Neural cell (in vitro differentiated cells): ENCODE measurements at regions not wholly inside any gene's neighbourhood (a gene's known extent, or its start where the extent isn't known, plus 50 kb on each side); places are given as distances from the start of the nearest gene placed in this dataset.

Source experiments
- EP300 ChIP-seq: fragments of 450-650 bp; conservative IDR thresholded peaks from 2 replicates; pipeline ENCODE4 v1.6.1; 2014; ENCODE audit warnings: antibody characterized with exemption, mild to moderate bottlenecking, moderate library complexity; ENCODE audit not compliant: poor library complexity, severe bottlenecking
- EZH2 ChIP-seq: fragments of 200-600, 300-800 bp; shearing (Covaris generic), sonication (generic); IDR thresholded peaks from 2 replicates; pipeline ENCODE4 v1.6.1; 2014; ENCODE audit warnings: antibody characterized with exemption, low read length, borderline replicate concordance, mild to moderate bottlenecking; ENCODE audit not compliant: insufficient read depth, poor library complexity, severe bottlenecking
- MXI1 ChIP-seq: fragments of 450-650 bp; conservative IDR thresholded peaks from 2 replicates; pipeline ENCODE4 v1.6.1; 2014; ENCODE audit warnings: antibody characterized with exemption, mild to moderate bottlenecking; ENCODE audit not compliant: poor library complexity, severe bottlenecking
- POLR2AphosphoS5 ChIP-seq: IDR thresholded peaks from 2 replicates; pipeline ENCODE4 v1.6.1; 2012
- RAD21 ChIP-seq: fragments of 450-650 bp; conservative IDR thresholded peaks from 2 replicates; pipeline ENCODE4 v1.6.1; 2014; ENCODE audit warnings: antibody characterized with exemption, mild to moderate bottlenecking, moderate library complexity
- TAF1 ChIP-seq: IDR thresholded peaks from 2 replicates; pipeline ENCODE4 v1.6.1; 2012; ENCODE audit warnings: low read depth
- TF ChIP-seq, protein P1 (sequence below): fragments of 450-650 bp; IDR thresholded peaks from 2 replicates; pipeline ENCODE4 v1.5.1; 2014; ENCODE audit warnings: antibody characterized with exemption, mild to moderate bottlenecking, moderate library complexity; ENCODE audit not compliant: poor library complexity, severe bottlenecking
- TF ChIP-seq, protein P2 (sequence below): IDR thresholded peaks from 2 replicates; pipeline ENCODE4 v1.6.1; 2012; ENCODE audit warnings: borderline replicate concordance

DNA sequence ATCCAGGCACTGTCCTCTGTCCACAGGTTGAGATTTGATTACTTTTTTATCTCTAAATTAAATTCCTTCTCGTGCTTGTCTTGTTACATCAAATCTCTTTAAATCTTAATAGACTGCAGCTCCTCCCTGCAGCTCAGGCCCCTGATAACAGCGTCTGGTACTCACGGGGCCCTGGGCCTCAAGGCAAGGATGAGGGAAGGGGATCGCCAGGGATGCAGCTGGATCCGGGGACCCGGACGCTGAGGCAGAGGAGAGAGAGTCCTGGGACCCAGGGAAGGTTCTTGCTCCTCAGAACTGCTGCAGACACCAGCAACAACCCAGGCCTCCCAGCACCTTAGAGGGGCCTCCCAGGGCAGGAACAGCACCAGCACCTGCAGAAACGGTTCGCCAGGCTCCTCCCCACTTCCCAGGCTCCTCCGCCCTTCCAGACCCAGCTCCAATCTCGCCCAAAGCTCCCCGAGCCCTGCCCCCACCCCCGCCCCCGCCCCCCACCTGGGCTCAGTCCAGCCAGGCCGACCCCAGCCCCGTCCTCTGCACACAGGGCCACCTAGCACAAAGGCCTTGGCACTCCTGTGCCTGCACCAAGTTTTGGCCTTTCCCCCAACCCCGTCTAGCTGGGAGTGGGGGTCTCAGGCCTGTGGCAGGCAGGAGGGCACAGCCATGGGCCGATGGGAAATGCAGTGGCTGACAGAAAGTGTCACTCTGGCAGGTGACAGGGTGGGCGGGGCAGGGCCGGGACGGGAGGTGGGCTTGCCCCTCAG, 60.3 kb upstream of the GALNT9 start:
- TF ChIP-seq, protein P1, sequence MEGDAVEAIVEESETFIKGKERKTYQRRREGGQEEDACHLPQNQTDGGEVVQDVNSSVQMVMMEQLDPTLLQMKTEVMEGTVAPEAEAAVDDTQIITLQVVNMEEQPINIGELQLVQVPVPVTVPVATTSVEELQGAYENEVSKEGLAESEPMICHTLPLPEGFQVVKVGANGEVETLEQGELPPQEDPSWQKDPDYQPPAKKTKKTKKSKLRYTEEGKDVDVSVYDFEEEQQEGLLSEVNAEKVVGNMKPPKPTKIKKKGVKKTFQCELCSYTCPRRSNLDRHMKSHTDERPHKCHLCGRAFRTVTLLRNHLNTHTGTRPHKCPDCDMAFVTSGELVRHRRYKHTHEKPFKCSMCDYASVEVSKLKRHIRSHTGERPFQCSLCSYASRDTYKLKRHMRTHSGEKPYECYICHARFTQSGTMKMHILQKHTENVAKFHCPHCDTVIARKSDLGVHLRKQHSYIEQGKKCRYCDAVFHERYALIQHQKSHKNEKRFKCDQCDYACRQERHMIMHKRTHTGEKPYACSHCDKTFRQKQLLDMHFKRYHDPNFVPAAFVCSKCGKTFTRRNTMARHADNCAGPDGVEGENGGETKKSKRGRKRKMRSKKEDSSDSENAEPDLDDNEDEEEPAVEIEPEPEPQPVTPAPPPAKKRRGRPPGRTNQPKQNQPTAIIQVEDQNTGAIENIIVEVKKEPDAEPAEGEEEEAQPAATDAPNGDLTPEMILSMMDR, result no peak
- TF ChIP-seq POLR2AphosphoS5 (no peak), EZH2 (no peak), RAD21 (no peak), TAF1 (no peak), MXI1 (no peak), EP300 (no peak)
- TF ChIP-seq, protein P2, sequence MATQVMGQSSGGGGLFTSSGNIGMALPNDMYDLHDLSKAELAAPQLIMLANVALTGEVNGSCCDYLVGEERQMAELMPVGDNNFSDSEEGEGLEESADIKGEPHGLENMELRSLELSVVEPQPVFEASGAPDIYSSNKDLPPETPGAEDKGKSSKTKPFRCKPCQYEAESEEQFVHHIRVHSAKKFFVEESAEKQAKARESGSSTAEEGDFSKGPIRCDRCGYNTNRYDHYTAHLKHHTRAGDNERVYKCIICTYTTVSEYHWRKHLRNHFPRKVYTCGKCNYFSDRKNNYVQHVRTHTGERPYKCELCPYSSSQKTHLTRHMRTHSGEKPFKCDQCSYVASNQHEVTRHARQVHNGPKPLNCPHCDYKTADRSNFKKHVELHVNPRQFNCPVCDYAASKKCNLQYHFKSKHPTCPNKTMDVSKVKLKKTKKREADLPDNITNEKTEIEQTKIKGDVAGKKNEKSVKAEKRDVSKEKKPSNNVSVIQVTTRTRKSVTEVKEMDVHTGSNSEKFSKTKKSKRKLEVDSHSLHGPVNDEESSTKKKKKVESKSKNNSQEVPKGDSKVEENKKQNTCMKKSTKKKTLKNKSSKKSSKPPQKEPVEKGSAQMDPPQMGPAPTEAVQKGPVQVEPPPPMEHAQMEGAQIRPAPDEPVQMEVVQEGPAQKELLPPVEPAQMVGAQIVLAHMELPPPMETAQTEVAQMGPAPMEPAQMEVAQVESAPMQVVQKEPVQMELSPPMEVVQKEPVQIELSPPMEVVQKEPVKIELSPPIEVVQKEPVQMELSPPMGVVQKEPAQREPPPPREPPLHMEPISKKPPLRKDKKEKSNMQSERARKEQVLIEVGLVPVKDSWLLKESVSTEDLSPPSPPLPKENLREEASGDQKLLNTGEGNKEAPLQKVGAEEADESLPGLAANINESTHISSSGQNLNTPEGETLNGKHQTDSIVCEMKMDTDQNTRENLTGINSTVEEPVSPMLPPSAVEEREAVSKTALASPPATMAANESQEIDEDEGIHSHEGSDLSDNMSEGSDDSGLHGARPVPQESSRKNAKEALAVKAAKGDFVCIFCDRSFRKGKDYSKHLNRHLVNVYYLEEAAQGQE, result no peak
